ENCODE measurements at regions not wholly inside any gene's neighbourhood (a gene's known extent, or its start where the extent isn't known, plus 50 kb on each side); places are given as distances from the start of the nearest gene placed in this dataset.

DNA sequence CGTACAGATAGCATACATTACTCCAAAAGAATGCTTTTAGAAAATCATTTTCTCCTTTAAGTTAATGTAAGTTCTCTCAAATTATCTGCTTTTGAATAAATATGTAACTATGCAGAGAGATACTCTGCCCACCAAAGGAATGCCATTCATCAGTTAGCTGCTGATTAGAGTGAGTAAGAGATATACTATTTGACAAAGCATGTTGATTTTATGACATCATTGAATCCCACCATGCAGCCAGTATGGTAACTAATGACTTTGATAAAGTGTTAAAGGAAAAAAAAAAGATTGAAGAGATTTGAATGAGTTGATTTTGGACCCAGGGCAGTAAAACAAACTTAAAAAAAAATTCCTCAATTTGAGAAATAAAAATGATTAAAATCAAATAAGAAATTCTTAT, 521.5 kb downstream of the SLITRK6 start:
- DNase-seq: no peak

DNA sequence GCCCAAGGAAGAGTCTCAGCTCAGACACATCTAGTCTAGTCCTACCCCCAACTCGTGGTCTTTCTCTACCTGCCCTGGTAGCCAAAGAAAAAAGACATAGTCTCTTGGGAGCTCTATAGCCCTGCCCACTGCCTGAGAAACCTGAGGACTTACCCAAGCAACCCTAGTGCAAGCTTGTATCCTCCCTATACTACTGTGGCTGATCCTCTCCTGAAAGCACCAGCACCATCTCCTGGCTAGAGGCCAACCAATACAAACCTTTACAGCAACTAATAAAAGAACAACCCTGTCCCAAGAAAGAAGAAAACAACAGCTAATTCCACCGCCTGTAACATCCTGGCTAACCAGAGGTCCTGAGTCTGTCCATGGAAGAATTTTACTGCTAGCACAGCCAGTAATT, 532.4 kb downstream of the SLITRK6 start:
- DNase-seq: no peak

- DNase-seq: no peak
These were observed 532.9 kb downstream of the SLITRK6 start for GRCh38 chr13:85266331-85266730.

- DNase-seq: no peak
These were observed 533.9 kb downstream of the SLITRK6 start for GRCh38 chr13:85265296-85265695.

DNA sequence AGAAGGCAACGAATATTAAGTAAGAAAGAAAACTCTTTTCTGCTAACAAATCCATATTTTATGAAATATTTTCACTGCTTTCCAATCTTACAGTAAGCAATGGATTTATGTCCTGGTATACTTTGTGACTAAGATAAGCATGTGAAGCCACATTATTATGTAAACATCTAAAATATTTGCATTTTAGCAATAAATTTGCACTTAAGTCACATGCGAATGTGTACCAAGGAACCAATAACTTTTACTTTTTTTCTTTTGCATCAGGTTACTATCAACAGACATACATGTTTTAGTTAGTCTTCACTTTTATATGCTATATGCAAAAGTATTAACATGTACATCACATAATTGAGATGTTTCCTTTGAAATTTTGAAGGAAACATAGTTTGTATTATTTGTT, 536.7 kb downstream of the SLITRK6 start:
- DNase-seq: no peak

GRCh38 chr13:85261757-85262346, 537.4 kb downstream of the SLITRK6 start:
- no peak for DNase-seq

DNA sequence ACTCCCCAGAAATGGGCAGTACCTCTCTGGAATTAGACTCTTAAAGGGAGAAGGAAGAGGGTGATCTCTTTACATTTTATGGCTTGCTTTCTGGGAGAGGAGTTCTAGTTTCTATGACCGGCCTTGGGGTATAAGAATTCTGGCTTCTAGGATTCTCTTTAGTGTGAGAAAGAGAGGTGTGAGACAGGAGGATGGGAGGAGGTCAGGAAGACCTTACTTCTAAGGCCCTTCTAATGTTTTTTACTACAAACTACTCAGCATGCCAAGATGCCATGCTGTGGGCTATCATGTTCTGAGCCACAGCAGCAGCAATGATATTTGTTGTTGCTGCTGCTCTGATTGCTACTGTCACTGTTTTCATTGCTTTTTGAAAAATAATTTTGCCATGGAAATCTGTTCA, 538.3 kb downstream of the SLITRK6 start:
- no peak for DNase-seq

GRCh38 chr13:85255978-85256377, 543.2 kb downstream of the SLITRK6 start:
- no peak for DNase-seq

GRCh38 chr13:85254641-85255040, 544.6 kb downstream of the SLITRK6 start:
- no peak for DNase-seq

DNA sequence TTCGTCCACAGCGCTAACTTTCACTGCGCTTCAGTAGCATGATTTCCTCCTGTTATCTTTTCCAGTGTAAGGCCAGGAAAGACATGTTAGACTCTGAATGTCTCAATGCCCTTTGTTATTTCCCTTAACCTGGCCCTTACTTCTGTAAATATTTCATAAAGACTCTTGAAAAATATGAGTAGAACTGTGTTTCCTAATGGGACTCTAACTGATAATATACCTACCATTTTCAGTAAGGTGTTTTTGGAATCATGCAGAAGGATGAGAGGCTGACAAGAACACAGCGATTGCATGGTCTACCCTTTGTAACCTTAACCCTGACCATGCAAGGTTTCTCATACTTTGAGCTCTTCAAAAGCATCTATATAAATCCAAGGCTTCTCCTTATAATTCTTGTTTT, 550.1 kb downstream of the SLITRK6 start:
- DNase-seq: no peak

DNA sequence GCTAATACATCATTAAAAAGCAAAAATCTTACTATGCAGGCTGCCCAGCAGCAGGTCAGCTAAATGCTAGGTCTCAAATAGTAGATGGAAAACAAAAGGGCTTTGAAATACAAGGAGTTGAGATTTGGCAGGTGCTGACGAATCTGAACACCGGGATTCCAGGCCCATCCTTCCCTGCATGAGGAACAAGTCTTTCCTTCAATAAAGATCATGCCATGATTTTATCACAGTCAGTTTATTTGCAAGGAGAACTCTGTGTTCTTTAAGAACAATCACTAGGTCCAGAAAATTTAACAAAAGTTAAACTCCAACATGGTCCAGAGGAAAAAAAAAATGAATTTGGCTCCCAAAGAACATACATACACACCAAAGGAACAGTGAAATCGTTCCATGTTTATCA, 551.4 kb downstream of the SLITRK6 start:
- no peak for DNase-seq

- DNase-seq: no peak
These were observed 555.4 kb downstream of the SLITRK6 start for GRCh38 chr13:85243831-85244230.

GRCh38 chr13:85241060-85241459, 558.2 kb downstream of the SLITRK6 start:
- no peak for DNase-seq

GRCh38 chr13:85236413-85236812, 562.8 kb downstream of the SLITRK6 start:
- DNase-seq: no peak

DNA sequence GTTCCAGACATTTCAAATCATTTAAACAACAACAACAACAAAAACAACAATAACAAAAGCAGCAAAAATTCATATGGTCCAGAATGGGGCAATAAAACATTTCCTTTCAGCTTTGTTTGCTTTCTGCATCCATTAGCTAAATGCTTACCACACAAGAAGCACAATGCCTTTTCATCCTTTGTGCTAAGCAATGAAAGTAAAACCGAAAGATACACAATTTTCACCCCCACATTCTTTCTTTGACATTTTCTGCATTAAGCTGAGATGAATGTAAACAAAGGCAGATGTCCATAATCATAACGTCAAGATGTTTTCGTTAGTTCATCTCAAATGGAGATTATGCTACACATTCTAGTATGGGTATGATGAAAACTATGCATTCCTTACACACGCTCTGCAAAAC, 568.5 kb downstream of the SLITRK6 start:
- DNase-seq: no peak

DNA sequence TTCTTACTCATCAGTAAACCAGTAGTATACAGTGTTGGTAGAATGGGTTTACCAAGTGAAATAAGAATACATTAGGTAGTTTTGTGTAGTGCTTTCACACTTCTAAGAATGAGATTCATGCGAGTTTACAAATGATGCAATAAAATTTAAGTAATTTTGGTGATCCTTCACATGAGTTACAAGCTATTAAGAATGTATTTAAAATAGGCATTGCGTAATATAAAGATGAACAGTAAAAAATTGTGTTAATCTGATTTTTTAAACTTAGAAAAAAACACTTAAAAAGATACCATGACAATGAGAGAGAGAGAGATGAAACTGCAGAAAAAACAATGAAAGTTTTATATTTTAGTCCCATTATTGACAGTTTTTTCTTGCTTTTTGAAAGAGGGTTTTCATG, 570.5 kb downstream of the SLITRK6 start:
- DNase-seq: no peak

DNA sequence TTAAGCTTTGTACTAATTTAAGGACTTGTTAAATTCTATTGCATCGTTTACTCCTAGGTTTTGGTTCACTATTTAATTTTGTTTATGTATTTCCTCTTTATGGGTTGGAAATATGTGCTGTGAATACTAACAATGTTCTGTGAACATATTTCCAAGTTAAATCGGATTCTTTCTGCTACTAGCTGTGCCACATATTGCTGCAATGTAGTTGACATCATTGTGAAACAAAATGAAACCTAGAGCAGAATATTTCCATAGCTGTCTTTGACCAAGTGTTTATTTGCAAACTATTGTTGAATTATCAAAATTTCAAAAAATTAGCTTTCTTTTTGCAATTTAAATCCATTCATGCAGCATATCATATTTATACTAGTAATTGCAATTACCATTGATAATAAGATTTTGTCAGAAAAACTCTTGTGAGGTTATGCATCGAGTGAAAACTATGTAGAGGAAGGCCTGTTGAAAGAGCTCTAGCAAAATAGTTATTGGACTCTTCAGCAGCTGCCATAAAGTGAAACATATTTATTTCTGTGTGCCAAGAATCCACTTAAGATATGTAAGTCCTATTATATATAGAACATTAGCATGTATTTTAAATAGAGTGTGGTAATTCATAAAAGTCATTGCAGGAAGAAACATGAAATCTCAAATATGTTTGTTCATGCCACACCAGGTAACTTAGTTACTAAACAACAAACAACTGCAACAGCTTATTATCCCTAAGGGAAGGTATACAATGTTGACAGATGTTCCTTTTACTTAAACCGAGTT, 575.1 kb downstream of the SLITRK6 start:
- no peak for DNase-seq

DNA sequence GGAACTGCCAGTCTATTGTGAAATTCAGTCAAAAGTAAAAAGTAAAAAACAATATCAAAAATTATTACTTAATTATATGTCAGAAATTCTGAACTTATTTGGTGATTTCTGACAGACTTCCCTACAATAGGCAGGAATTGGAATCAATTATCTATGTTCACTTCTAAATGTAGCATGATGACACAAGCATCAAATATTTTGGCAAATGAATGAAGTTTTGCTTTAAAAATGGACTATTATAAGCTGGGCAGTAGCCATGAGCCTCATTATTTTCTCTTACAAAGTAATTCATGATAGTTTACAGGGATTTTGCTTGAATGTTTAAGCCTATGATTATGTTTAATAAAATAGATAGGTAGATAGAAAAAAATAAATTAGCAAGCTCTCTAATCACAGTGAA, 582.6 kb downstream of the SLITRK6 start:
- no peak for DNase-seq

GRCh38 chr13:85212692-85213091, 586.5 kb downstream of the SLITRK6 start:
- DNase-seq: no peak

- DNase-seq: no peak
These were observed 594.4 kb downstream of the SLITRK6 start for GRCh38 chr13:85204668-85205344.

GRCh38 chr13:85197431-85197830, 601.8 kb downstream of the SLITRK6 start:
- DNase-seq: no peak

GRCh38 chr13:85194482-85194881, 604.7 kb downstream of the SLITRK6 start:
- no peak for DNase-seq

GRCh38 chr13:85191996-85192718, 607.1 kb downstream of the SLITRK6 start:
- DNase-seq: no peak
